ENCODE measurements at regions not wholly inside any gene's neighbourhood (a gene's known extent, or its start where the extent isn't known, plus 50 kb on each side); places are given as distances from the start of the nearest gene placed in this dataset.

DNA sequence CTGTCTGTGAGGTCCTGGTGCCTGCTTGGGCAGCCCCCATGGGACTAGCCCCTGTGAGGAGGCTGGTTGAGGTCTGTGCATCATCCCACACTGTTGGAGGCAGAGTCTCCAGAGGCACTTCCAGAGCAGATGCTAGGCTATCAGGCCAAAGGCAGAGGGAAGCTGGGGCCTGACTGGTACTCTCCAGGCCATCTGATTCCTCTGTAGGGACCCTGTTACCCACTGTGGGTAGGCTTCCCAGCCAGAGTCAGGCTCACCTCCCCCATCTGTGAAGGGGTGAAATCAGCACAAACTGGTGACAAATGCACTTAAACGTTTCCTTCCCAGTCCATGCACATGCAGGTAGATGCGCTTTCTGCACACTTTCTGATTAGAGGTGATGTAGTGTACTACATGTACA is 212.6 kb upstream of the TOPAZ1 start:
- Histone ChIP-seq H3K4me1 (ENCODE audit: control insufficient read depth in 5 of 5, insufficient read depth in 5 of 5, low read length in 5 of 5) (peaks cover 0 to 4% (median 0%) of the 10 kb centered on the region in 5 donors), H3K36me3 (ENCODE audit: control insufficient read depth in 4 of 4, insufficient read depth in 4 of 4, low read length in 4 of 4) (no peaks in the 10 kb centered on the region), H3K27me3 (ENCODE audit: control insufficient read depth in 3 of 3, insufficient read depth in 3 of 3, low read length in 2 of 3) (peaks cover 0 to 12% (median 2%) of the 10 kb centered on the region in 3 donors), H3K9me3 (ENCODE audit: control insufficient read depth in 4 of 4, insufficient read depth in 3 of 4, low read length in 3 of 4) (no peaks in the 10 kb centered on the region), H3K9ac (ENCODE audit: insufficient read depth in 1 of 2, low read length in 2 of 2) (no peak overlapping the region), H3K27ac (ENCODE audit: low read depth in 1 of 2, low read length in 1 of 2) (no peak overlapping the region), H3K4me3 (no peak overlapping the region)
- TF ChIP-seq, protein P1, sequence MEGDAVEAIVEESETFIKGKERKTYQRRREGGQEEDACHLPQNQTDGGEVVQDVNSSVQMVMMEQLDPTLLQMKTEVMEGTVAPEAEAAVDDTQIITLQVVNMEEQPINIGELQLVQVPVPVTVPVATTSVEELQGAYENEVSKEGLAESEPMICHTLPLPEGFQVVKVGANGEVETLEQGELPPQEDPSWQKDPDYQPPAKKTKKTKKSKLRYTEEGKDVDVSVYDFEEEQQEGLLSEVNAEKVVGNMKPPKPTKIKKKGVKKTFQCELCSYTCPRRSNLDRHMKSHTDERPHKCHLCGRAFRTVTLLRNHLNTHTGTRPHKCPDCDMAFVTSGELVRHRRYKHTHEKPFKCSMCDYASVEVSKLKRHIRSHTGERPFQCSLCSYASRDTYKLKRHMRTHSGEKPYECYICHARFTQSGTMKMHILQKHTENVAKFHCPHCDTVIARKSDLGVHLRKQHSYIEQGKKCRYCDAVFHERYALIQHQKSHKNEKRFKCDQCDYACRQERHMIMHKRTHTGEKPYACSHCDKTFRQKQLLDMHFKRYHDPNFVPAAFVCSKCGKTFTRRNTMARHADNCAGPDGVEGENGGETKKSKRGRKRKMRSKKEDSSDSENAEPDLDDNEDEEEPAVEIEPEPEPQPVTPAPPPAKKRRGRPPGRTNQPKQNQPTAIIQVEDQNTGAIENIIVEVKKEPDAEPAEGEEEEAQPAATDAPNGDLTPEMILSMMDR (IDR thresholded peaks at IDR 0.05; ENCODE audit: control extremely low read depth, extremely low read depth) = no peak
- ATAC-seq (ENCODE audit: insufficient read depth, low FRiP score) (no peak), DNase-seq (no peak)
- WGBS, 2 donors = 89 to 91% methylated on average over 2 of the region's 2 CpGs

DNA sequence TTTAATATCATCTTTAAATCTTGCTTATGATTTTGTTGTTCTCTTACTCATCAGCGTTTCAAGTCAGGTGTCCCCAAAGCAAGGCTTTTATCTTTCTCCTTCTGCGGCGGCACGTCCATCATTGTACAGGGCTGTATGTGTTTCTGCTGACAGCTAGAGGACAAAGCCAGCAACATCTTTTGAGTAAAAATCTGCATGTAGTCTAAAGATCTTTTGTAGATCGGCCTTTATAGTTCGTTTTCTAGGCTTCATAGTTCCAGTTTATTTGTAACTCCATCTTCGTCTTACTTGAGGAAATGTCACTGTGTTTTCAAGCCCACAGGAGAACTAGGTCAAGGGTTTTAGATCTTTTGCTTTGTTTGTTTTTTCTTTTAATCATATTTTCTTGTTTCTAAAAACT is 211.4 kb upstream of the TOPAZ1 start:
- Histone ChIP-seq H3K36me3 (ENCODE audit: control insufficient read depth in 4 of 4, insufficient read depth in 4 of 4, low read length in 4 of 4) (no peaks in the 10 kb centered on the region), H3K9ac (ENCODE audit: insufficient read depth in 1 of 2, low read length in 2 of 2) (no peak overlapping the region), H3K4me1 (ENCODE audit: control insufficient read depth in 5 of 5, insufficient read depth in 5 of 5, low read length in 5 of 5) (peaks cover 0 to 4% (median 0%) of the 10 kb centered on the region in 5 donors), H3K27ac (ENCODE audit: low read depth in 1 of 2, low read length in 1 of 2) (no peak overlapping the region), H3K4me3 (no peak overlapping the region), H3K9me3 (ENCODE audit: control insufficient read depth in 4 of 4, insufficient read depth in 3 of 4, low read length in 3 of 4) (no peaks in the 10 kb centered on the region), H3K27me3 (ENCODE audit: control insufficient read depth in 3 of 3, insufficient read depth in 3 of 3, low read length in 2 of 3) (peaks cover 0 to under 1% (median 0%) of the 10 kb centered on the region in 3 donors)
- ATAC-seq (ENCODE audit: insufficient read depth, low FRiP score) (no peak), DNase-seq (no peak)
- TF ChIP-seq, protein P1 (IDR thresholded peaks at IDR 0.05; ENCODE audit: control extremely low read depth, extremely low read depth) = no peak
- 86 to 93% methylated on average over 7 of the region's 7 CpGs for WGBS, 2 donors

DNA sequence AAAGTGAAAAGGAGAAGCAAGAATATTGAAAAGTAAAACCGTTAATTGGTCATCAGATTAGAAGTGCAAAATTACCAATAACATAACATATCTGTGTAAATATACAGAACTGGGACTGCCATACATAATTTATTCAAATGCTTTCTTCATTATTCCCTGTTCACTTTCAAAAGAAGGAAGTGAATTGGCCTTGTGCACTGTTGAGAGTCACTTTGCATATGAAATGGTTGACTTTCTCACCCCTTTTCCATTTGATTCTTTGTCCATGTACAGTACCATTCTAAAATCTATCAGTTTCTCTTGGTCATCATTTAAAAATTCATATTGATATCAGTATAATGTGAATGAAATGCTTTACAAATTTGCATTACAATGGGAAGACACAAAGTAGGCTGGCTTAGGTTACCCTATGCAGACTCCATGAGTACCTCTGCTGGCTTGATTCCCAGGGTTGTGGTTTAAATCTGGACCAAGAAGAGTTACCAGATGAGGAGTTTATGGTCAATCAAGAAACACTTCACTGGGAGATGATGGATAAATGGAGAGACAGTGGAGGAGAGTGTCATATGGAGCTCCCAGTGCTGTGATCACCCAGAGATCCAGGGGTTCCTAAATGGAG is 210.9 kb upstream of the TOPAZ1 start:
- no peak for ATAC-seq (ENCODE audit: insufficient read depth, low FRiP score)
- H3K4me1 ChIP-seq (ENCODE audit: control insufficient read depth in 5 of 5, insufficient read depth in 5 of 5, low read length in 5 of 5) = peaks cover 0 to 4% (median 0%) of the 10 kb centered on the region in 5 donors
- H3K4me3 ChIP-seq = no peak overlapping the region
- no peaks in the 10 kb centered on the region for H3K36me3 ChIP-seq (ENCODE audit: control insufficient read depth in 4 of 4, insufficient read depth in 4 of 4, low read length in 4 of 4)
- TF ChIP-seq, protein P1 (IDR thresholded peaks at IDR 0.05; ENCODE audit: control extremely low read depth, extremely low read depth) = no peak
- H3K27me3 ChIP-seq (ENCODE audit: control insufficient read depth in 3 of 3, insufficient read depth in 3 of 3, low read length in 2 of 3) = no peaks in the 10 kb centered on the region
- WGBS, 2 donors = 71 to 79% methylated on average over 1 of the region's 1 CpG
- no peaks in the 10 kb centered on the region for H3K9me3 ChIP-seq (ENCODE audit: control insufficient read depth in 4 of 4, insufficient read depth in 3 of 4, low read length in 3 of 4)
- no peak for DNase-seq
- no peak overlapping the region for H3K27ac ChIP-seq (ENCODE audit: low read depth in 1 of 2, low read length in 1 of 2)
- no peak overlapping the region for H3K9ac ChIP-seq (ENCODE audit: insufficient read depth in 1 of 2, low read length in 2 of 2)

Measured in lung (tissue), 11 donors.